AG20443 (cell line): ENCODE measurements at regions not wholly inside any gene's neighbourhood (a gene's known extent, or its start where the extent isn't known, plus 50 kb on each side); places are given as distances from the start of the nearest gene placed in this dataset.
"Not testable (repeated sequence)": the region's sequence is repeated elsewhere in the genome, so short reads cannot be mapped to it uniquely, and the experiment has no call there.

Experiments used
- DNase-seq: peaks from one replicate; pipeline ENCODE4 v3.0.0; 2012; ENCODE audit warnings: low spot score, mixed read lengths

DNA sequence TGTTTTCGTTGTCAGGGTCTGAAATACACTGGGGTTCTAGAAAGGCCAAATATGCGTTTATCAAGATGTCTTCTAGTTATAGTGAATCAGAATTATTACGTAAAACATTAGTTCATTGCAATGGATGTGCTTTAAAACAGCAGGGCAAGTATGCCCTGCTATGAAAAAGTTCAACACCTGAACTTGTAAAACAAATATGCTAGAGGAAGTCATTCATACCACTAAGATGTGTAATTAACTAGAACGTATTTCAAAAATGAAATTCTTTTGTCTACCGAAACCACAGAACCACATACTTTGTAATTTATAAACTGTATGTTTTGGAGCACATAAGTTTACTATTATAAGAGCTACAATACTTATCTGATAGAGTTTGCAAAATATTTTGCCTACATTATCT lies 266.2 kb downstream of the KCTD12 start:
- no peak for DNase-seq

- DNase-seq, result no peak
Observed at GRCh38 chr13:76619631-76620030, 266.6 kb downstream of the KCTD12 start.

- DNase-seq, result no peak
Observed at GRCh38 chr13:76610819-76611415, 275.3 kb downstream of the KCTD12 start.

DNA sequence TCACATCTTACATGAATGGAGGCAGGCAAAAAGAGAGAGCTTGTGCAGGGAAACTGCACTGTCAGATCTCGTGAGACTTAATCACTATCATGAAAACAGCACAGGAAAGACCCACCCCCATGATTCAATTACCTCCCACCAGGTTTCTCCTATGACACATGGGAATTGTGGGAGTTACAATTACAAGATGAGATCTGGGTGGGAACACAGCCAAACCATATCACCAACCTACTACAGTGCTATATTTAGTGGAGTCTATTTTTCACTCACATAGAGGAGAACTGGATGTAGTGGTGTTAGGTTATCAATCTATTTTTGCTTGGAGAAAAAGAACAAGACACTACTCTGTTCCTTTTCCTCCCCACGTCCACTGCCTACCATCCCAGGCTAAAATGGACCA lies 276.6 kb downstream of the KCTD12 start:
- no peak for DNase-seq

- no peak for DNase-seq
Observed at GRCh38 chr13:76607866-76608265, 278.3 kb downstream of the KCTD12 start.

GRCh38 chr13:76600081-76600480 lies 286.1 kb downstream of the KCTD12 start:
- DNase-seq, result no peak

DNA sequence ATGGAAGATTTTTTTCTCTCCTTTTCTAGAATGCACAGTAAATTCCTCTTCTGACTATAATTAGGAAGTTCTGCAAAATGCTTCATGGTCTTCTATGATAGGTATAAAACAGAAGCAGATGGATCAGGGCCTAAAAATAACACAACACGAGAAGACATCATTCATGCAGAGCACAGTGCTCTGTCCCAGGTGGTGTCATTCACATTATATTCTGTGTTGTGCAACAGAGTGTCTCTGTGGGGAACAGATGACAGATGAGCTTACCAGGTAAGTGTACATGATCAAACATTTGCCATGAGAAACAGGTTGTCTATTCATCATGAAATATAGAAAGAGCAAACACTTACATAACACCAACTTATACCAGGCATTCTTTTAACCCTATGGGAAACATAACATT lies 288.3 kb downstream of the KCTD12 start:
- no peak for DNase-seq

DNA sequence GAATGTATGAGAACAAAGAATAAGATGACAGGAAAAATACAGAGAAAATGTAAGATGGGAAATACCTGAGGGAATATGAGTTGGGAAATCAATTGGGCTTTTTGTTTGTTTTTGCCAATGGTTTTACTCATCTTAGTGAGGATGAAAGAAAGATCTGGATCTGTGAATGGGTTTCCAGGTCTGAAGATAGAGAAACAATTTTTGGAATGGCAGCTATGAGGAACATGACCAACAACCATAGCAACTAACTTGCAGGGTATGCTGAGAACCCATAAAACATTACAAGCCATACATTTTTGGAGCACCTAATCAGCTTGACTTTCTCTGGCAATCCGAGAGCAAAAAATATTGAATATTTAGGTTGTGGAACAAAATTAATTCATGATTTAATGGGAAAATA lies 290.0 kb downstream of the KCTD12 start:
- no peak for DNase-seq

- no peak for DNase-seq
Observed at GRCh38 chr13:76594435-76594834, 291.8 kb downstream of the KCTD12 start.

DNA sequence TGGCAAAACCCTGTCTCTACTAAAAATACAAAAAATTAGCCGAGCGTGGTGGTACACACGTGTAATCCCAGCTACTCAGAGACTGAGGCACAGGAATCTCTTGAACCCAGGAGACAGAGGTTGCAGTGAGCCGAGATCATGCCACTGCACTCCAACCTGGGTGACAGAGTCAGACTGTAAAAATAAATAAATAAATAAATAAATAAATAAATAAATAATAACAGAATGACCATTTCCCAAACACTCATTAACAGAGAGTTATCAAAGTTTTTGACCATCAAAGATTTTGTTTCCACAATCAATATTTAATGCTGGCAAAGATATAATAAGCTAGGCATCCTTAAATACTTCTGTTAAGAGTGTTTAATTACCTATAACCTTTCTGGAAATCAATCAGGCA lies 299.4 kb downstream of the KCTD12 start:
- no peak for DNase-seq

GRCh38 chr13:76579701-76580100 lies 306.5 kb downstream of the KCTD12 start:
- DNase-seq, result no peak

- not testable (repeated sequence) for DNase-seq
Observed at GRCh38 chr13:76575634-76576033, 310.6 kb downstream of the KCTD12 start.

- no peak for DNase-seq
Observed at GRCh38 chr13:76570510-76570971, 315.7 kb downstream of the KCTD12 start.

- DNase-seq, result no peak
Observed at GRCh38 chr13:76556627-76557026, 329.6 kb downstream of the KCTD12 start.

DNA sequence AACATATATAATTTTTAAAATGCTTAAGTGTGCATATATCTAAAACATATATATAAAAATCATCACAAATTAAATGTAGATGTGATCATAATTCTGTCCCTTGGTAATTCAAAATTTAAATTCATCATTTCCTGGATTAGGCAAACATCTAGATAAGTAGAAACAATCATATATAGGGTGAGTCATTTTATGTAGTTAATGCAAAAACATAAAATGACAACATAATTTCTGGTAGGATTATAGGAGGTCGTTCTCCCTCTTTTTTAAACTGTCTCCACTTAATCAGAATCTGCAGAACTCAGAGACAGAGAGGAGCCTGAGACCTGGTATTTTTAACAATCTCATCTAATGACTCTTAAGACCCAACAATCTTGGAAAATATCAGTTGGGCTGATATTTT lies 333.4 kb downstream of the KCTD12 start:
- no peak for DNase-seq

DNA sequence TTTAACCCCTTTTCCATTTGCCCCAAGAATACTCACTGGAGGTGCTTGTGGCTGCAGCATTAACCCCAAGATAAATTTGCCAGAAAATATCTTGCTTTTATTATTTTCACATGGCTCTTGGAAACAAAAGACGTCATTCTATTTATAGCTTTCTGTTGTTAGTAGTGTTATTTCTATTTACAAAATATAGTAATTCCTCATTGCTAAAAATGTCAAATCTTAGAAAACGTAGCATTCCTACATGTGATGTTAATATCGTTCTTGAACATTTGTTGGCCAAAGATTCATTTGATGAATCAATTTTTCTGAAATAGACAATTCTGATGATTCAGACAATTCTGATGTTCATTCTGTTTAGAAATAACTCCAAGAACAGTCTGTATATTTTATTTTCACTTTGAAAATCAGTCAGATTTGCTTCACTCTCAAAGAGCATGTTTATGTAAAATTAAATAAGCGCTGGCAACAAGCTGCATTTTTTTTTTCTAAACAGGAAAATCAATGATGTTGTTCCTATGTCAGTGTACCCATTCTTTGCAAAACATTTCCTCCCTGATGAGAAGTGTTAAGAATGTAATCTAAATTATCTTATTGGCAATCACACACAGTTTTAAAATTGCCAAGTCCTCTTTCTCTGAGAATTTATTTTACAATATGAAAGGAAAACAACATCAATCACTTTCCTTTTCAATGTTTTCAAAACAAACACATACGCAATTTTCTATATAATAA lies 334.0 kb downstream of the KCTD12 start:
- DNase-seq, result no peak

GRCh38 chr13:76542176-76542575 lies 344.0 kb downstream of the KCTD12 start:
- DNase-seq, result no peak

GRCh38 chr13:76538004-76538403 lies 348.2 kb downstream of the KCTD12 start:
- no peak for DNase-seq

- DNase-seq, result no peak
Observed at GRCh38 chr13:76533251-76533650, 353.0 kb downstream of the KCTD12 start.

DNA sequence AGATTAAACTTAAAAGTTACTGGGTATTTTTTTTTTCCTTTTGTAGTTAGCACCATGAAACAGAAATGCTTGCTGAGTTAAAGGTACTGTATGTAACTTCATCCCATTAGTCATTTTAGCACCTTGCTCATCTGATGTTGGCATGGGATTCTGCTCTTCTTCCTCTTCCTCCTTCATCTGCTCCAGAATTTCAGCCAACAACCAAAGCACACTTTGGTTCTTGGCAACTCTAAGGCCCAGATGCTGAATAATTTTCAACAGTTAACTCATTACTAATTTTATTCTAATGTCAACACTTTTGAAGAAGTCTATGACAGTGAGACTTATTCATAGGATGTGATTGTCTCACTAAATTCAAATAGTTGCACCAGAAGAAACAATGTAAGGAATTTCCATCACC lies 359.2 kb downstream of the KCTD12 start:
- DNase-seq, result no peak

- no peak for DNase-seq
Observed at GRCh38 chr13:76523740-76524340, 362.4 kb downstream of the KCTD12 start.

GRCh38 chr13:76522083-76522755 lies 364.0 kb downstream of the KCTD12 start:
- no peak for DNase-seq

GRCh38 chr13:76519685-76520084 lies 366.5 kb downstream of the KCTD12 start:
- DNase-seq, result no peak
